LHCN-M2 (cell line): ENCODE measurements at regions not wholly inside any gene's neighbourhood (a gene's known extent, or its start where the extent isn't known, plus 50 kb on each side); places are given as distances from the start of the nearest gene placed in this dataset.

Experiments
- DNase-seq: peaks from one replicate; pipeline ENCODE4 v3.0.0-alpha.2; 2012; ENCODE audit warnings: low read depth

DNA sequence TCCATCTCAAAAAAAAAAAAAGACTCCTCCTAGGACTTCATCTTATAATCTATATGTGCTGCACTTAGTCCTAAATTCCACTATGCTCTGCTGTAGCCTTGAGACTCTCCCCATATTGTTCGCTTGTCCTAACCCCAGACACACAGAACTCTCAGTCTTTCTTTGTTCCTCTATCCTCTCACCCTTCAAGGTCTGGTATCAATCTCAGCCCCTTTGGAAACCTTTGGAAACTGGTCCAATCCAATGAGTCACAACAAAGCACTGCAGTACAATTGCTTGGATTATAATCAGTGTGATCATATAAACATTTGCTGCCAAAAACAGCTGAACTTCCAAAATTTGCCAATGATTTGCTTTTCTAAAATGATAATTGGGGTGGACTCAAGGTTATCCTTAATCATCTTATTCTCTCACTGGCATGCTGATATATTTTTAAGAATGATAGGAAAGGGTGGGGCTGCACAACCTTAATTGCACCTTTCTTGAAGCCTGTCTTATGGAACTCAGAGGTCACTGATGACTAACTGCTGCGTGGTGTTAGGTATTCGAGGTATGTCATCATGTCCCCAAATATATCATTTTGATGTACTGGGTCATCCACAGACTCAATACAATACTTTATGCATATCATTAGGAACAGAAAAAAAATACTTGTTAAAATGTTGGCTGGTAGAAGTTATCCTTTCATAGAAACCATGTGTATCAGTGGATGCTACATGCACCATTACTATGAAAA, 756.7 kb downstream of the NR2F2 start:
- no peak for DNase-seq

DNA sequence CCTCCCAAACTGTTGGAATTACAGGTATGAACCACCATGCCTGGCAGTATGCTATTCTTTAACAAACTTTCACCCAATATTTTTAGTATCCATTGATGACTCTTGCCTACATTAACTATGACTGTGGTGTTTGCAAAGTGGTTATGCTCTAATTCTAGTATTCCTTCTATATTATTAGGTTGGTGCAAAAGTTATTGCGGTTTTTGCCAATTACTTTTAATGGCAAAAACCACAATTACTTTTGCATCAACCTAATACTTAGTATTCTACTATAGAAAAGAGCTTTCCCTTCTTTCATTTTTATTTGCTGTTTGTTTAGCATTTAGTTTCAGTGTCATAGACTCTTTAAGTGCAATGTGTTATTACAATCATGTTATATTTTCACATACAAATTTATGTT, 760.6 kb downstream of the NR2F2 start:
- DNase-seq: no peak

DNA sequence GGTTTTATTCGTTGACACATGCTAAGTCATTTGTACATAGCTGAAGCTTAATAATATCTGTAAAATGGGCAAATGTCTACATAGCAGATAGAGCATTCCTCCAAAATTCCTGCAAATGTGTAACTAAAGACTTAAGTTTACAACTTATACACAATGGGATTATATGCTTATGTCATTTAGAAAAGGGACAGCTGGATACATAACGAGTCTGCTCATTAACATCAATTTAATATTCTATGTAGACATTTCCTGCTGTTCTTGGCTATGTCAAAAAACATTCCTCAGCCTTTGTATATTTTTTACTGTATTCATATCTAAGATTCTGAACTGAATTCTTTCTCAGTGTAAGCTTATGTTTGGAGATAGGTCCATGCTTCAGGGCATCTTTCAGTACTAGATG, 762.2 kb downstream of the NR2F2 start:
- no peak for DNase-seq

DNA sequence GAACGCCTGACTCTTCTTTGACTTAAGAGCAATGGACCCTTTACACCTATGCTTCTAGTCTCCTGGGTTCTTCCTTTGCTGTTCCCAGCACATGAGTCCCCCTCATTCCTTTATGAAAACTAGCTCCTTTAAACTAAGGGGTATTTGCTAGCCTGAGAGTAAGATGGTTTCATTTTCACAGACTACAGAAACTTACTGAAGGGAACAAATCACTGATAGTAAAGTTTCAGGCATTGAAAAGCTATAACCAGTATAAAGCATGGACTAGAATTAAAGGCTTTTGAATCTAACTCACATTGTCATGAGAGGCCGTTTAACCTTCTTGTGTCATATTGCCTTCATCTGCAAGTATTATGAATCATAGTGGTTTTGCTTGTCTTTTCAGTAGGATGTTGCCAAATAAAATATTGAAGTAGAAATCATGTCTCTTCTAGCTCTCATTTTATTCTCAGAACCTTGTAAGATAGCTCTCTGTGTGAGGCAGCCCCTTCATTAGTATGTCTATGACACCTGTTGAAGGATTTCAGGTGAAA, 765.9 kb downstream of the NR2F2 start:
- no peak for DNase-seq

DNA sequence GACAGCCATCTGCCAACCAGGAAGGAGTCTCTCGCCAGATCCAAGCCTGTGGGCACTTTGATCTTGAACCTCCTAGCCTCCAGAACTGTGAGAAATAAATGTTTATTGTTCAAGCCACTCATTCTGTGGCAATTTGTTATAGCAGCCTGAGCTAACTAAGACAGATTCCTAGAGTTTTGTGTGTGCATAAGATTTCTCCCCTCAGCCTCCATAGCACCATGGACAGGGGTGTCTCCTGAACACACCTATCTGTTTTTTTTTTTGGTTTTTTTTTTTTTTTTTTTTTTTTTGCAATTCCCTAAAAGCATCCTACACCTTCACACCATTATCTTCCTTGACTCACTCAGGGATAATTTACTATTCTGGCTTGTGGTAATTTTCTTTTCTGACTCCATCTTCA, 768.5 kb downstream of the NR2F2 start:
- DNase-seq: no peak

DNA sequence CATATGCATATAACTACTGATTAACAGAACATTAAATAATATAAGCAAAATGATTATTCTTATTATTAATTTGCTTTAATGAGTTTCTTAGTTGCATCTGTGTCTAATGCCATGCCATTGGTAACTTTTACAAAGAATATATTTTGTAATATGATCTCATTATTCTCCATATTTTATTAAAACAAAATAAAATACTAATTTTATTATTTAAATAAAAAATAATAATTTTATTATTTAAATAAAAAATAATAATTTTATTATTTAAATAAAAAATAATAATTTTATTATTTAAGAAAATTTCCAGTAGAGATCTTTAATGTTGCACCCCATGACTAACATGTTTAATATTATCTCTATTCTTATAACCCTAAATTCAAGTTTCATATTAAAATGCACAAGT, 771.1 kb downstream of the NR2F2 start:
- no peak for DNase-seq

DNA sequence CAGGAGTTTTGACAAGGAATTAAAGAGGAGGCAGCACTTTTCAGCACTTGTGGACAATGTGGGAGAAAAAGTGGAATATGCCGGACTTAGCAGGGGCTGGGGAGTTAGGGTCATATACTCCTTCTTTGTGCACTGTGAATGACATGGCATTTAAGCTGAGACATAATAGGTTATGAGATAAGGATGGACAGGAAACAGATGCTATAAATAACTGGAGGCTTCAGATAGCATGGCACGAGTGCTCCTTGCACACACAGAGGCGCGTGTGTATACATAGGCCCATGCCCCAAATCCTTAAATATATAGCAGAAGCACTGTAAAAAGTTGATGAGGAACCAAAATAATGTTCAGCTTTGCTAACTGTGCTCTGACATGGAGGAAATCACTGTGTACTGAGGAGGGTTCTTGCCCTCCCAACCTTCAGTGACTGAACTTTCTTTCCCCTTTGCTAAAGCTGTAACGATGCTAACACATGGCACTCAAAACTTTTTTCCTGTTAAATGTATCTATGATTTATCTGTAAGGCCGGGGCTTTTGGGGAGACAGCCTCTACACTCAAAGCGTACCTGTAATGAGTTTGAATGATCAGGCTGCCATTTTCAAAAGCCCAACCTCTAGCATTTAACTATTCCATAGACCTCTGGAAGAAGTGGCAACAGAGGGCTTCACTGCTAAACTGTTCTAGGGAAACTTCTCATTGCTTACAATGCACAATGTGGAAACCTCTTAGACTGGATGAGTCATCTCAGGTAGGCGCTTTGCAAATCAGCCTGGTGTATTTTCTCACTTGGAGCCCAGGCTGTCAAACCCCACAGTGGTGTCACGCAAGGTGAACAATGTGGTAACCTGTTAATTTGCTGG, 784.6 kb downstream of the NR2F2 start:
- DNase-seq: no peak

DNA sequence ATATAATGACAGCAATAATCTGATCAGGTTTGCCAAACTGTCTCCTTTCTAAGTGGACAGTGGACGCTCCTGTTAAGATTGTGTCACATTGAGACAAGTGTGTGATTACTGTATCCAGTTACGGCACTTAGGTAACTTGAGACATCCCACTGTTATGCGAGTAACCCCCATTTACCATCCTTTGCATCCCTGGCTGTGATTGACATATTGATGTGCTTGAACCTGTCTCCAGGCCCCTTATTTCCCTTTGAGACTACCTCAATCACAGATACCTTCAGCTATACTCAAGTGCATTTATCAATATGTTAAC, 785.2 kb downstream of the NR2F2 start:
- DNase-seq: no peak

DNA sequence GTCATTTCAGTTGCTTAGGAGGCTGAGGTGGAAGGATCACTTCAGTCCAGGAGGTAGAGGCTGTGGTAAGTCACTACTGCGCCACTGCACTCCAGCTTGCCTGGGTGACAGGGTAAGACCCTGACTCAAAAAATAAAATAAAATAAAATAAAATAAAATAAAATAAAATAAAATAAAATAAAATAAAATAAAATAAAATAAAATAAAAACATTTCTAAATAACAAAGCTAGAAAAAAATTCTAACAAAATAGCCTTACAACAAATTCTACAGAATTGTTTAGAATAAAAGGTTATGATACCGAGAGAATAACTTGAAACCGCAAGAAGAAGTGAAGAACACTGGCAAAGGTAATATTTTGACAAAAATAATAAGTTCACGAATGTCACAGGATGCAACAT, 794.3 kb downstream of the NR2F2 start:
- no peak for DNase-seq

DNA sequence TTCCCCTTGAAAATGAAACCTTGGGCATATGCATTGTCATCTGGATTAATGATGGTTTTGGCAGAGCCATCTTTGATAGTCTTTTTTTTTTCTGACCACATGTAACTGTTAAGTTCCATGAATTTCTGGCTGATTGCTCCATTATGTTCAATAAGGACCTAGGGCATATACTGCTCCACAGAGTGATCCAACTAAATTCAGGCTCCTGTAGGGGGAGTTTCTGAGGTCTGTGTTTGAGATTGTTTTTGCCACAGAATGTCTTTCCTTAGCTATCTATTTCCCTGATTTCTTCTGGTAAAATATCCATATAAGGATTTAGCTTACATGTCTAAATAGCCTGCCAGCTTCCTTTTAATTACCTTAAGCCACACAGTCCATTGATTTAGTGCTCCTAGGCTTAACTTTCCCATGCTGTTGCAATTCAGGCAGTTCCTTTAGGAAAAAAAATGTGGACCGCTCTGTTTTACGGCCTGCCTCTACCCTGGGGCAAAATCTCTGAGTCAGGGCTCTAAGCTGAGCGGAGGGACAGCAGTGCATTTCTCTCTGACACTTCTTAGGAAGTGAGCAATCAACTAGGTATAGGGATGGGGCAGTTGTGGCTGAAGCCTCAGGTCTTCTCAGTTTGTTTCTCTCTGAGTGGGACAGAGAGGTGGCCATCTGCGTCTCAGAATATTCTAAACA, 796.2 kb downstream of the NR2F2 start:
- DNase-seq: no peak

DNA sequence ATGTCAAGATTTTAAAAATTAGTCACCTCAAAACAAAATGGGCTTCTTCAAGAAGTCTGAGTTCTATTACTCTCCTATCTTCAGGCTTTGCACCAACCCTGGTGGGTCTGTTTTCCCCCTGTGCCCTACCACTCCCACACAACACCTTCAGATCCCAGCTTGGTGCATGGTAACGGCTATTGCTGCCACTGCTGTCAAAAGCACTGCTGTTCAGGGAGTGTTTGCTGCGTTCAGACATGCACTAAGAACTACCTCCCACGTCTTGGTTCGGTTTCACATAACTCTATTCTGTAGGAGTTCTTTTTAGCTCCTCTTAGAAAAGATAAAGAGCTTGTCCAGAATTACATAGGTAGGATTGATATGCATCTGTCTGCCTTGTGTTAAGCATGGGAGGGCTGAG, 799.2 kb downstream of the NR2F2 start:
- DNase-seq: no peak

DNA sequence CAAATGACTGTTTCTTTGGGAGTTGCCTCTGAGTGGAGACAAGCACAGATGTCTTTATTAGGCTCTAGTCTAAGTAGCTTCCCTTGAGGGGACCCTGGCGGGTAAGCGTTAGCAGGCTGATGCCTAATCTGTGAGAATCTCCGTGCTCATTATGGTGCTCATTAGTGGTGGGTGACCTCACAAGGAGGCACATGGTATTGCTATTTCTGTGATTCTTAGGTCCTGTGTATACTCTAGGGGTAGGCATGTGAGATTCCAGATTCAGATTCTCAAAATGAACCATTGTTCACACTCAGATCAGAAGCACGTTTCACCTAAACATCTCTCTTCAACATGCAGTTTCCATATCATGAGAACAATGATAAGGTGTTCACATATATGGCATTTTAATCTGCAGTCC, 809.7 kb downstream of the NR2F2 start:
- no peak for DNase-seq

DNA sequence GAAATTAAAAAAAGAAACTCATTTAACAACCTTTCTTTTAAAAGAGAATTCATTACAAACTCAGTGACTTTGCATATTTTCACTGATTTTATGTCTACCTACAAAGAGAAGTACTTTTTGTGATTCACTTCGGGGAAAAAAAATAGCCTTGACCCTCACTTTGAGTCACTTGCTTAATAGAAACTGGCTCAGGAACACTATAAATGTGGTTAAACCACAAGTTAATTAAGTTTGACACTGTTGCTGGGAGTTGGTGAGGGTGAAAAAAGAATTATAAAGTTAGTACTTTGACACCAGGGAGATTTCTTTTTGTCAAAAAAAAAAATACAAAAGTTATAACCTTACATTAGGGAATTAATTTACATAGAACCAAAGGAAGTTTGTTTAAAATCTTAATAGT, 810.9 kb downstream of the NR2F2 start:
- no peak for DNase-seq

DNA sequence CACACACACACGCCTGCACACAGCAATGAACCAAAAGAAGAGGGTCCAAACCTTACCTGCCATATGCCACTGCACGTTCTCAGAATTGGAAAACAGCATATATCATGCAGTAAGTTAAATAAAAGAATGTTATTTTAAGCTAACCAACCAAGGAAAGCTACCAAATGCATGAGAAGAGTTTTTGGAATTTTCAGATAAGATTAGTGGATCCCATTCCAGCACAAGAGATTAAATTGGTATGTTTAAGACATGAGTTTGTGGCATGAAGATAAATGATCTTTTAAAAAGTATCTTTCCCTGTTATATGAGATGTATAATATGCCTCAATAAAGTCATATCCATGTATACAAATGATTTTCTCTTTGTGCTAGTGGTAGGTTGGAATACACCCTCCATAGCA, 811.4 kb downstream of the NR2F2 start:
- no peak for DNase-seq

DNA sequence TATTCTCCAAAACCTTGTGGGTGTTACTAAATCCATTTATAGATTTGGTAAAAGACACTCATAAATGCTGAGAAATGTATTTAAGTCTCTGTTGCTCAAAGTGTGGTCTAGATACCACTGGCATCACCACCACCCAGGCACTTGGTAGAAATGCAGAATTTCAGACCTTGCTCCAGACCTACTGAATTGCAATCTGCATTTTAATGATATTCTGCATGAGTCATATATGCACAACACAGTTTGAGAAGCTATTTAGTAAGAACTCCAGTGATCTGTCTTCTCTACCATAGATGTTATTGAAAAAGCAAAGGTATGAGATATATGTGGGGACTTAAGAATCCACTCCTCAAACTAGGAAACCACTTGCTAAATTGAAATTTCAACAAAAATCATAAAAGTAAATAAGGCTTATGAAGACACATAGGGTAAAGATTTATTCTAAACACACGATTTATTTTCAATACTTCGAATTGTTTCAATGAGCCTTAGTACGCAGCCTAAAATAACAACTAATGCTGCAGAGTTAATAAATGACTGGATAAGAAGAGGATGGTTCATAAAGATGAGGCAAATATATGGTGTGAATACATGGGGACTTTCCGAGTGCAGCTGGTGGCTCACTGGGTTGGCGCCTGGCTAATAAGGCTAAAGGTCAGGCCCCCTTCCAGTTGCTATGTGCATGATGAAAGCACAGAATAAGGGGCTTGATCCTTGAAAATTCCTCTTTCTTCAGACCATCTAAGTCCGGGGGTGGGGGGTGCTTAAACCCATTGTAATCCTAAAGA, 813.3 kb downstream of the NR2F2 start:
- no peak for DNase-seq

DNA sequence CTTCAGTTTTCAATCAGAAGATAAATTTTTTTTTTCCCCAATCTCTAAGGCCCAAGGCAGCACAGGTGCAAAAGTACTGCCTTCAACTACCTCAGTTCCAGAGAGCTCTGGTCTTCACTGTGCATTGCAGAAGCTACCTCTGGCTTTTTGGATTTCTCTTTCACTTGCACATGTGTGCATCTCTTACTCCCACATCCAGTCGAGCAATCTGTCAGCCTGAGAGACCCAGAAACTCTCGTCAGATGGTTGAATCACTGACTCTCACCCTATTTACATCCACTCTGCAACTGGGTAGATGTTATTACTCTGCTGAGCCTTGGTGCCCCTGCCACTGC, 813.8 kb downstream of the NR2F2 start:
- DNase-seq: no peak

DNA sequence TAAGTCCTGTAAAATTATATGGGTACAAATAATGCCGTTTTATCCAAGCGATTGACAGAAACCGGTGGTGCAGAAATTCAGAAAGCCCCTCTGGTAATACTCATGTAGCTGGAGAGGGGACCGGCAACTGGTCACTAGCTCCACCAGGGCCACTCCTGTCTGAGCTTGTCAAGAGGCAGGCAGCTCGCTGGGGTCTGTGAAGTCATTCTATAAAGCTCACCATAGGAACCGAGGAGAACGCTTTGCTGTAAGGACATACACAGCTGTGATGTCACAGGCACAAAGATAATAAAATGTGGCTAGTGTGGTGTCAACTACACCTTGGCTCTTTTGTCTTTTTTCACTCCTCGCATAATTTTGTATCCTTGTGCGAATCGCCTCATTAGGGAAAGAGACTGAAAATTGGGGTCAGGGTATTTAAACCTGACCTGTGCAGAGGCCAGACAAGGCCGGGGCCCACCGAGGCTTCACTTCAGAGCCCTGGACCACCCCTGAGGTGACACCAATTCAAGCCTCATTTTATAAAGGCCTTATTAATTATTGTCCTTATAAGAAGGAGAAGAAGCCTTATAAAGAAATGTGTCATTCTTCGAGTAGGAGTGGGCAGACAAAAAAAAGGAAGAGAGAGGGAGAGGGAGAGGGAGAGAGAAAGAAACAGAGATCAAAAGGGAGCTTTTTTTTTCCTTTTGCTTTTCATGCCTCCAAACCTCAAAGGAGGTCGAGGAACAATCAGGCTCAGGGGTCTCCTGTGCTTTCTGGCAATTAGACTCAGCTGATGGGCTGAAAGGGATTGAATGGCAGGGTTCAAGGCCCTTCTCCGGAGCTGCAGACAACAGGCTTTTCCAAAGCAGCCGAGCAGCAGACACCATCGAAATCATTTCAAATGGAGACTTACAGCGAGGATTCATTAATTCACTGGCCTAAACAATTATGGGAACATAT, 813.3 kb upstream of the ARRDC4 start:
- DNase-seq: no peak

DNA sequence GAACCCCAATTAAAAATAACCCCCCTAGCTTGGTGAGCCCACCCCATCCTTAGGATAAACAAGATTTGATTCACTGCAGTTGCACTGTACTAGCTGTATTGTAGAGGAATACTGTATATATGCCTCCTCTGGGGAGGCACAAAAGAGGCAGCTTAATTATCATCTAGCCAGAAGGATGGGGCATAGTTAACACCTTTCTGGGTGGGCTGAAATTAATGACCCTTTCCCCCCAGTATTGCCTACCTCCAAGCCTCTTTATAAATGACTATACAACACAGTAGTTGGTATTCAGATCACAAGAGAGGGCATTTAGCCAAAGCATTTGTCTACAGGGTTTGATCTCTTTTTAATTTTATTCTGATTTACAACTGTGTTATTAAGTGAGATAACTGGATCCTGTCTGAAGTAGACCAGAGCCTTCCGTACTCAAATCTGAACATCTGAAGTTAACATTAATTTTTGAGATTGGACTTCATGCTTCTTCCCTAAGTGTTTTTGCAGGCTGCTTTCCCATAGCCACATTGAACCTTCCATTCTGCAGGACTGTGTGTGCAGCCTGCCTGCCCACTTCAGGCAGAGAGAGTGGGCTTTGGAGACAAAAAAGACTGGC, 807.0 kb upstream of the ARRDC4 start:
- DNase-seq: no peak

DNA sequence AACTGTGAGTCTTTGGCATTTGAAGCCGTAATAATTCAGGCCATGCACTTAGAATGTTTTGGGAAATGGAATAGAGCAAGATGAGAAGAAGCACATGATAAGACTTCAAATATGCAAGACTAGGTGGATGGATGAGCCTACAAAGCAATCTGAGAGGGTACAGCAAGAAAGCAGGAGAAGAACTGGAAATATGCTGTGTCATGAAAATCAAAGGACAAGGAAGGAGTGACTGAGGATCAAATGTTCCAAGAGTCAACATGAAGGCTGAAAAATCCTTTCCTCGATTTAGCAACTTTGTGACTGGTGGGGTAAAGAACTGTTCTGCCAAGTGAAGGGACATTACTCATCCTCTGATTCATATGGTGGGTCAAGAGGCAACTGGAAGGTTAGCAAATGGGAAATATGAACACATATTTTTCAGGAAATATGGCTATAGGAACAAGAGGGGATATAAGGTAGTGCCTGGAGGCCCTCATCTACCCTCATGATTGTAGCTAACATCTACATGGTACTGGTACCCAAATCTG, 803.7 kb upstream of the ARRDC4 start:
- no peak for DNase-seq
